Stimulated activated CD4-positive, alpha-beta T cell treated with anti-CD3 and anti-CD28 coated beads, Interleukin-4, amount 100 ng/mL, for 48 hours (primary cell): ENCODE measurements at regions not wholly inside any gene's neighbourhood (a gene's known extent, or its start where the extent isn't known, plus 50 kb on each side); places are given as distances from the start of the nearest gene placed in this dataset.

Experiments
- DNase-seq, 2 donors: peaks; one replicate each; pipeline ENCODE4 v3.0.0-alpha.2; 2020; ENCODE audit warnings: low read depth in 2 of 2

- no peak for DNase-seq
Measured at GRCh38 chr6:44634321-44634720, 246.8 kb downstream of the CDC5L start.

GRCh38 chr6:44635486-44635885 is 248.0 kb downstream of the CDC5L start:
- DNase-seq = no peak

- no peak for DNase-seq
Measured at GRCh38 chr6:44636561-44637248, 249.2 kb downstream of the CDC5L start.

GRCh38 chr6:44641344-44642031 is 254.0 kb downstream of the CDC5L start:
- no peak for DNase-seq

- DNase-seq = no peak
Measured at GRCh38 chr6:44642349-44642748, 254.8 kb downstream of the CDC5L start.

GRCh38 chr6:44642870-44643522 is 255.5 kb downstream of the CDC5L start:
- peak; percentile 47 to 59 for DNase-seq

GRCh38 chr6:44645276-44645675 is 257.8 kb downstream of the CDC5L start:
- DNase-seq = no peak

- no peak for DNase-seq
Measured at GRCh38 chr6:44646355-44646754, 258.8 kb downstream of the CDC5L start.

- DNase-seq = no peak
Measured at GRCh38 chr6:44649365-44650025, 262.0 kb downstream of the CDC5L start.

- DNase-seq = no peak
Measured at GRCh38 chr6:44650495-44650894, 263.0 kb downstream of the CDC5L start.

- DNase-seq = no peak
Measured at GRCh38 chr6:44650947-44651346, 263.4 kb downstream of the CDC5L start.

GRCh38 chr6:44651604-44652003 is 264.1 kb downstream of the CDC5L start:
- no peak for DNase-seq

- DNase-seq = no peak
Measured at GRCh38 chr6:44652547-44652946, 265.0 kb downstream of the CDC5L start.

GRCh38 chr6:44653091-44653490 is 265.6 kb downstream of the CDC5L start:
- no peak for DNase-seq

GRCh38 chr6:44653761-44654218 is 266.3 kb downstream of the CDC5L start:
- DNase-seq = no peak

- DNase-seq = peak; percentile 55 to 78
Measured at GRCh38 chr6:44655412-44656342, 268.2 kb downstream of the CDC5L start.

- DNase-seq = no peak
Measured at GRCh38 chr6:44656691-44657090, 269.2 kb downstream of the CDC5L start.

GRCh38 chr6:44657206-44657819 is 269.8 kb downstream of the CDC5L start:
- DNase-seq = no peak

- no peak for DNase-seq
Measured at GRCh38 chr6:44658571-44658970, 271.1 kb downstream of the CDC5L start.

GRCh38 chr6:44659726-44660125 is 272.2 kb downstream of the CDC5L start:
- no peak for DNase-seq
